T-helper 17 cell (primary cell): ENCODE measurements at regions not wholly inside any gene's neighbourhood (a gene's known extent, or its start where the extent isn't known, plus 50 kb on each side); places are given as distances from the start of the nearest gene placed in this dataset.
"Not testable (repeated sequence)": the region's sequence is repeated elsewhere in the genome, so short reads cannot be mapped to it uniquely, and the experiment has no call there.

Experiments used
- ATAC-seq: fragments of 150-1000 bp; cut with Tn5 transposase; 2 replicates; pipeline ENCODE4 v1.10.0; 2021; ENCODE audit warnings: mild to moderate bottlenecking, moderate library complexity
- DNase-seq, 3 donors: peaks; one replicate each; pipeline versions ENCODE4 v3.0.0 to v3.0.0-alpha.2; 2020 to 2021
- H3K9me3 ChIP-seq: one replicate; pipeline ENCODE4 v1.7.0; 2013; ENCODE audit warnings: low read length, mild to moderate bottlenecking; ENCODE audit not compliant: control insufficient read depth, poor library complexity, severe bottlenecking
- H3K27ac Mint-ChIP-seq: one replicate; pipeline ENCODE4 v1.8.0; 2022; ENCODE audit warnings: mild to moderate bottlenecking, moderate library complexity, mixed read lengths
- H3K27me3 Mint-ChIP-seq: one replicate; pipeline ENCODE4 v1.8.0; 2022; ENCODE audit warnings: mixed read lengths
- H3K36me3 Mint-ChIP-seq: one replicate; pipeline ENCODE4 v1.8.0; 2022; ENCODE audit warnings: low read depth, mixed read lengths
- H3K4me1 Mint-ChIP-seq: one replicate; pipeline ENCODE4 v1.8.0; 2022; ENCODE audit warnings: mild to moderate bottlenecking, mixed read lengths
- H3K4me3 Mint-ChIP-seq: one replicate; pipeline ENCODE4 v1.8.0; 2022; ENCODE audit warnings: mild to moderate bottlenecking, moderate library complexity, mixed read lengths

DNA sequence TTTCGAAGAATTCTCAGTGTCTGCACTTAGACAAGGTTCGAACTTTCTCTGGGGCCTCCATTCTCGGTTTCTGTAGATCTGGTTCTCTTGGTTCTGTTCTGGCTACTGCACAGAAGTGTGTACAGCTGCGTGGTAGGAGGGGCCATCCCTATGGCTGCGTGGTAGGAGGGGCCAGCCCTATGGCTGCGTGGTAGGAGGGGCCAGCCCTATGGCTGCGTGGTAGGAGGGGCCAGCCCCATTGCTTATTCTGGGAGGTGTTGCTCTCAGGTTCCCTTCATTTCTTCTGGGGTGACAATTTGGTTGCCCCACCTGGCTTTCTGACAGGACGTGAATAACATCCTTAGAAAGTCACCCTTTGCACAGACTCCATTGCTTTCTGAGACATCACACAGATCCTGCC is 65.2 kb upstream of the CHST15 start:
- Mint-ChIP-seq H3K27me3 (peaks cover 30% of the 10 kb centered on the region), H3K27ac (no peak overlapping the region), H3K4me1 (peaks cover 3% of the 10 kb centered on the region), H3K36me3 (peaks cover 4% of the 10 kb centered on the region), H3K4me3 (no peak overlapping the region)
- no peak for DNase-seq
- ATAC-seq, result no peak
- H3K9me3 ChIP-seq, result no peaks in the 10 kb centered on the region

DNA sequence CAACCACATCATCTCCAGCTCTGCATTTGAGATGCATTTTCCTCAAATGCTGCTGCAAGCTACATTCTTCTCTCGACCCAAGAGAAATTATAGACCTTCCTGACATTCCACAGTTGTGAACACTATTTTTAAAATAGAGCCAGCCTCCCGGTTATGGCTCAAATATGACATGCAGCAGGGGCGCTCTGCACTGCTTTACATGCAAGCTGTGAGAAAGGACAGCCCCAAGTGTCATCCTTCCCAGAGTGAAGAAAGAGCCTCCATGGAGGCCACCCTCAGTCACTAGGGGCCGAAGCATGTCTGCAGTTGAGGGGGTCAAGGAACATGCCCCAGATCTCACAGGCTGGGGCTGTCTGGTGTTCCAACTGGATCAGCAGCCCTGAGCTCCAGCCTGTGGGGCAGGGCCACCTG is 63.9 kb upstream of the CHST15 start:
- Mint-ChIP-seq H3K4me3 (no peak overlapping the region), H3K4me1 (peaks cover 3% of the 10 kb centered on the region), H3K36me3 (peaks cover 3% of the 10 kb centered on the region), H3K27me3 (peaks cover 26% of the 10 kb centered on the region), H3K27ac (no peak overlapping the region)
- no peak for ATAC-seq
- no peak for DNase-seq
- no peaks in the 10 kb centered on the region for H3K9me3 ChIP-seq

- Mint-ChIP-seq H3K4me3 (no peak overlapping the region), H3K27me3 (peaks cover 20% of the 10 kb centered on the region), H3K4me1 (peaks cover 3% of the 10 kb centered on the region), H3K27ac (no peak overlapping the region), H3K36me3 (no peaks in the 10 kb centered on the region)
- DNase-seq (no peak), ATAC-seq (no peak)
- H3K9me3 ChIP-seq, result no peaks in the 10 kb centered on the region
These were observed 63.3 kb upstream of the CHST15 start for GRCh38 chr10:124156524-124157260.

GRCh38 chr10:124155781-124156435 is 62.5 kb upstream of the CHST15 start:
- DNase-seq (no peak), ATAC-seq (no peak)
- H3K36me3 Mint-ChIP-seq, result no peaks in the 10 kb centered on the region
- H3K27me3 Mint-ChIP-seq, result peaks cover 14% of the 10 kb centered on the region
- H3K9me3 ChIP-seq, result no peaks in the 10 kb centered on the region
- no peak overlapping the region for H3K4me3 Mint-ChIP-seq
- peaks cover 3% of the 10 kb centered on the region for H3K4me1 Mint-ChIP-seq
- no peak overlapping the region for H3K27ac Mint-ChIP-seq

GRCh38 chr10:124153023-124153826 is 59.8 kb upstream of the CHST15 start:
- no peaks in the 10 kb centered on the region for H3K9me3 ChIP-seq
- H3K27ac Mint-ChIP-seq, result no peak overlapping the region
- H3K4me3 Mint-ChIP-seq, result no peak overlapping the region
- H3K4me1 Mint-ChIP-seq, result peaks cover 7% of the 10 kb centered on the region
- no peaks in the 10 kb centered on the region for H3K36me3 Mint-ChIP-seq
- peak; percentile 83 for ATAC-seq
- DNase-seq, result no peak
- H3K27me3 Mint-ChIP-seq, result no peaks in the 10 kb centered on the region

- DNase-seq (no peak), ATAC-seq (peak; percentile 15)
- H3K27ac Mint-ChIP-seq, result peak overlapping the region; percentile 57
- H3K27me3 Mint-ChIP-seq, result no peaks in the 10 kb centered on the region
- no peaks in the 10 kb centered on the region for H3K9me3 ChIP-seq
- H3K4me1 Mint-ChIP-seq, result peaks cover 7% of the 10 kb centered on the region
- H3K4me3 Mint-ChIP-seq, result no peak overlapping the region
- no peaks in the 10 kb centered on the region for H3K36me3 Mint-ChIP-seq
These were observed 59.0 kb upstream of the CHST15 start for GRCh38 chr10:124152139-124153022.

- H3K27ac Mint-ChIP-seq, result peak overlapping the region; percentile 57
- H3K4me1 Mint-ChIP-seq, result peaks cover 7% of the 10 kb centered on the region
- no peak for ATAC-seq
- H3K36me3 Mint-ChIP-seq, result no peaks in the 10 kb centered on the region
- no peaks in the 10 kb centered on the region for H3K27me3 Mint-ChIP-seq
- peak overlapping the region; percentile 61 for H3K4me3 Mint-ChIP-seq
- DNase-seq, result no peak
- no peaks in the 10 kb centered on the region for H3K9me3 ChIP-seq
These were observed 58.2 kb upstream of the CHST15 start for GRCh38 chr10:124151466-124152095.

GRCh38 chr10:124150807-124151417 is 57.5 kb upstream of the CHST15 start:
- Mint-ChIP-seq H3K27me3 (no peaks in the 10 kb centered on the region), H3K4me1 (peaks cover 7% of the 10 kb centered on the region), H3K27ac (peak overlapping the region; percentile 57), H3K4me3 (peak overlapping the region; percentile 49), H3K36me3 (no peaks in the 10 kb centered on the region)
- H3K9me3 ChIP-seq, result no peaks in the 10 kb centered on the region
- ATAC-seq (no peak), DNase-seq (no peak)

- no peak overlapping the region for H3K4me3 Mint-ChIP-seq
- H3K36me3 Mint-ChIP-seq, result no peaks in the 10 kb centered on the region
- H3K27ac Mint-ChIP-seq, result peak overlapping the region; percentile 49
- H3K4me1 Mint-ChIP-seq, result peaks cover 4% of the 10 kb centered on the region
- H3K9me3 ChIP-seq, result no peaks in the 10 kb centered on the region
- DNase-seq, result no peak
- no peaks in the 10 kb centered on the region for H3K27me3 Mint-ChIP-seq
- ATAC-seq, result no peak
These were observed 56.9 kb upstream of the CHST15 start for GRCh38 chr10:124150189-124150806.

DNA sequence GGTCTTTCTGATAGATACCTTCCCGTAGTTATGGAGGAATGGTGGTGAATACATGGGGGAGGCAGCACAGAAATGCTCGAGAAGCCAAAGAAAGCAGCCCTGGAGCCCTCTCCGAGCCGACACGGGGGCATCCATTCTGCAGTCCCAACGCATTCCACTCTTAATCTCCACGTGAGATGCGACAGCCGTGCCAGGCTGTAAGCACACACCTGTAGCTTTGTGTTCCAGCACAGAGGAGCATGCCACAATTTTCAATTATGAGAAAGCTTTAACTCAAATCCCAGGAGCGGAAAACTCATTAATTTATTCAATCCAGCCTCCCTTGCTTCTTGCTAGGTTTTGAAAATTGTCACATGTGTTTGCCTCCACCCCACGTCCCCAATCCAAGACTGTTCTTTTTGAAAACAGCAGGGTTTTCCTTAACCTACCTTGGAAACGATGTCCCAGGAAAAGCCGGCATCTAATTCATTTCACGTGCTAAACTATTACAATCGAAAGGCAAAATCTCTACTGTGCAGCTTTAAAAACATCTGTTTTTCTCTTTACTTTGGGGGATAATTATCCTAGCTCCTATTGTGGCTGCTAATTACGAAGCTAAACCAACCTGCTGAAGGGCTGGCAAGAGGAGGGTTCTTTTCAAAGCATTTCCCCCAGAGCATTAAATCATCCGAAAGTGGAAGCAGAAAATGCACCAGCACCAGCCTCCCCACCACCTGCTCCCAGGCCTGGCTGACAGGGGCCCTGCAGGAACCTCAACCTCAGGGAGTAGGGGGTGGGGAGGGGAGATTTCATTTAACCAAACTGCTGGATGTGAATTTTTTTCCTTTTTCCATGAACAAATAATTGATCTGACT is 56.0 kb upstream of the CHST15 start:
- no peak for ATAC-seq

GRCh38 chr10:124148509-124149188 is 55.3 kb upstream of the CHST15 start:
- not testable (repeated sequence) for H3K4me1 Mint-ChIP-seq, H3K36me3 Mint-ChIP-seq, H3K9me3 ChIP-seq, ATAC-seq, H3K27me3 Mint-ChIP-seq, H3K4me3 Mint-ChIP-seq, H3K27ac Mint-ChIP-seq, DNase-seq

More for the DNA sequence above, 56.0 kb upstream of the CHST15 start:
- H3K27ac Mint-ChIP-seq, result peak overlapping the region; percentile 49
- H3K27me3 Mint-ChIP-seq, result no peaks in the 10 kb centered on the region
- no peak for DNase-seq
- H3K36me3 Mint-ChIP-seq, result no peaks in the 10 kb centered on the region
- no peak overlapping the region for H3K4me3 Mint-ChIP-seq
- peaks cover 4% of the 10 kb centered on the region for H3K4me1 Mint-ChIP-seq
- H3K9me3 ChIP-seq, result no peaks in the 10 kb centered on the region
